GM19452 (cell line): ENCODE measurements at regions not wholly inside any gene's neighbourhood (a gene's known extent, or its start where the extent isn't known, plus 50 kb on each side); places are given as distances from the start of the nearest gene placed in this dataset.
"Not testable (repeated sequence)": the region's sequence is repeated elsewhere in the genome, so short reads cannot be mapped to it uniquely, and the experiment has no call there.

Experiments
- ATAC-seq: cut with Tn5 transposase; IDR thresholded peaks from one replicate; pipeline ENCODE4 v1.9.1; 2021; ENCODE audit not compliant: unreplicated experiment

DNA sequence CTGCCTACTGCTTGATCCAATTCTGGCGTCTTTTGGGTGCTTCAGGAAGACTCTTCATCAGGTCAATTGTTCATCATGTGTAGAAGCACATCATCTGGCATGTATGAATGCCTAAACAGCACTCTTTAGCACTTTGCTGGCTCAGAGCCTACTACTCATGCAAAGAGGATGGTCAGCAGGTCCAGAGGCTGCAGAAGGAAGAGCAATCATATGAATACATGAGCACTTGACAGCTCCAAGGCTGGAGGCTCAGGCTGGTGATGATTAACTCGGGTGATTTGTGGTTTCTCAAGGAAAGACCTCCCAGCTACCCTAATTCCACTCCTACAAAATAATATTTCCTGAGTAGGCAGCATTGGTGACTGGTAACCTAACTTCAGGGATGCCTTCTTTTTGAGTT is 103.8 kb upstream of the CXCL13 start:
- no peak for ATAC-seq

DNA sequence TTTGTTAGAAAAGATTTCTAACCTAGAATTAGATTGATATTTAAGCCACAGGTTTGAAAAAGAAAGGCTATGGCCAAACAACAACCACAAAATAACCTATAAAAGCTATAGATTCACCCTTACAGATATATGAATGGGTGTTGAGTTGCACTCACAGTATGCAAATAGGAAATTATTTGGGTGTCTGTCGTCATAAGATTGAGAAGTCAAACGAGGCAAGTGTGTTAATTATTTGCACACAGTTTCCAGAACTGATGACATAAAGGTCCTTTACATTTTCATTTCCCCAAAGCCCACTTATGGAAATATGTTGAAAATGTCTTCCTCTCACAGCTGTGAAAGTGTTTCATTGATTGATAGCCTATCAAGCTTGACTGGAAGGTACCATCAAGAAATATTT is 101.2 kb upstream of the CXCL13 start:
- ATAC-seq = no peak

DNA sequence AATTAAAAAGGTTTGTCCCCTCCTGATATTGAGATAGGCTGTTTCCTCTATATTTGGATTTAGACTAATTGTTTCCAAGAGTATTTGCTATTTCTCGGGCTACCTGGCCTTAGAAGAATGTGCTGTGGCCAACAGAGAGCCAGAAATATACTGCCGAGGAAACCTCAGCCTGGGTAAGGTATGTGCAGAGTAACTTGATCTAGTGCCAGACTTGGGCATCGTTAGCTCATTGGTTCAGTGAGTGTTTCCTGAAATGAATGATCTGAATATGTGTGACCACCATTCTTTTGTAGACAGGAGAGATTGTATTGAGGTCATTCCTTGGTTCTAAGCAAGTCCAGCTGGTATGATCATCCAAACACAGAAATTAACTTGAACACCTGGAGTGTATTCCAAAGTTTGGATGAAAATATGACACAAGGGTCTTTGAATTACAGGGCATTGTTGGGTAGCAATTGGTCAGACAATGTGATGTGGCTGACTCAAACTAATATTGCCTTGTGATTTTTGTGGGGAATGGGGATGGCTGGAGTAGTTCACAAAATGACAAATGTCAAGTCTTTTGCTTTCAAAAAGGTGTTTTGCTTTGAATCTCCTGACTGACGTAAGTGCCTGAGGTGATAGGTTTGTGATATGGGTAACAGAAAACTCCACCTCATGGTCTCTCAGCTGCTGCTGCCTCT is 100.2 kb upstream of the CXCL13 start:
- ATAC-seq = peak; percentile 56

DNA sequence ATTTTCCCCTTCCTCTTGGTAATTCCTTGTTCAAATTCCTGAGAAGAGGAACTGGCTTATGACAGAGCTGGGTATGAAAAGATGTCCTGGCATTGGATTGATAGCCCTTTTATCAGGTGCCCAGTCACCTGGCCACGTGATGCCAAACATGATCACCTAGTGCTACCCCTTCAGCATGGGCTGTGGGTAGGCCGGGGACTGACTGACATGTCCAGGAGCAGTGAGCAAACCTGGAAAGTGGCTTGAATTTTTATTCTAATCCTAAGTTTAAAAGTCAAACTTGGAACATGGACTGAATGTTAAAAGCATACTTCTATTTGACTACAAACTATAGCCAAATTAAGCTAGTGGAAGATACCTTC is 99.7 kb upstream of the CXCL13 start:
- ATAC-seq = no peak

DNA sequence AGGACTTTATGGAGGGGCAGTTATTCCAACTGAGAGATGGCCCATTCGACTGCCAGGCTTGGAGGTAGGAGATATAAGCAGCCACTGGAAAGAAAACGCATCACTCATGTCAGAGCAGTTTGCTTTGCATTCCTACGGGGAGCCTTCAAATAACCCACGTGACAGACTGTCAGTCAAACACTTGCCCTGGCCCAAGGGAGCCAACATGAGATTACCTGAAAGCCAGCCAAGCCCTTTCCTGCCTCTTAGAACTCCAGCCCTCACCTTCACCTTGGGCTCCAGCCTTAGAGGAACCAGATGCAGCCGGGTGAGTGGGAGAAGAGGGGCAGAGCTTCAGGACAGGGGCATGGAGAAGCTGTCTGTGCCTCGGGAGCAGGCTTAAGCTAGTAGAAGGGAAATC is 95.3 kb upstream of the CXCL13 start:
- ATAC-seq = no peak

DNA sequence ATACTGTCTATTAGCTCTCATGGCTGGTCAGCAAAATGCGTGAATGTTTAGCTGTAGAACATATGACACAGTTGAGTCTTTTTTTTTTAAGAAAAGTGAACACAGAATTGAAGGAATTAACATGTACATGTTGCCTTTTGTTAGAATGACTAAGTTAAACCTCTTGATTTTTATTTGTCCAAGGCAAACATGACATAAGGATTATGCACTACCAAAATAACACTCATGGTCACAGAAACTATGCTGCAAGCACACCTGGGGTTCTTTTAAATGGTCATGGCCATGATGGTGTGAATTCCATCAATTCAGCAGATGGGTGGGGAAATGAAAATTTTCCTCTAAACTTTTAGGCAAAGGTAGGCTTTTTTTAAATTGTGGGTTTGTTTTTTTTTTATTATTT is 80.1 kb upstream of the CXCL13 start:
- no peak for ATAC-seq

DNA sequence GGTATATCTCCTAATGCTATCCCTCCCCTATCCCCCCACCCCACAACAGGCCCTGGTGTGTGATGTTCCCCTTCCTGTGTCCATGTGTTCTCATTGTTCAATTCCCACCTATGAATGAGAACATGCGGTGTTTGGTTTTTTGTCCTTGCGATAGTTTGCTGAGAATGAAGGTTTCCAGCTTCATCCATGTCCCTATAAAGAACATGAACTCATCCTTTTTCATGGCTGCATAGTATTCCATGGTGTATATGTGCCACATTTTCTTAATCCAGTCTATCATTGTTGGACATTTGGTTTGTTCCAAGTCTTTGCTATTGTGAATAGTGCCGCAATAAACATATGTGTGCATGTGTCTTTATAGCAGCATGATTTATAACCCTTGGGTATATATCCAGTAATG is 77.7 kb upstream of the CXCL13 start:
- ATAC-seq = not testable (repeated sequence)

DNA sequence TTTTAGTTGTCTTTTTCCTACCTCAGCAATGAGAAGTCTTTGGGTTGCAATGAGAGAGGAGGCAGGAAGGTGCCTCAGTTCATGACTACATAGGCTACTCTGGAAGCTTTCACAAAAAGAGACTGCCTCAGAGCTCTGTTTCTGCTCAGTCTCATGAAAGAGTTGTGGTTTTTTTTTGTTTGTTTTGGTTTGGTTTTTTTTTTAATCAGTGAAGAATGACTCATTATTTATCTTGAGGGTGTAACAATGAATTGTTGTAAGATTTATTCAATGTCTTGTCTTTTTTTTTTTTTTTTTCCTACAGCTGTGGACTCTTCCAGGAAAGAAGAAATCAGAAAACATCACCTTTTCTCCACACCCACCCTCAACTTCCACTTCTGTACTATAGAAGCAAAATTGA is 67.5 kb upstream of the CXCL13 start:
- ATAC-seq = no peak

DNA sequence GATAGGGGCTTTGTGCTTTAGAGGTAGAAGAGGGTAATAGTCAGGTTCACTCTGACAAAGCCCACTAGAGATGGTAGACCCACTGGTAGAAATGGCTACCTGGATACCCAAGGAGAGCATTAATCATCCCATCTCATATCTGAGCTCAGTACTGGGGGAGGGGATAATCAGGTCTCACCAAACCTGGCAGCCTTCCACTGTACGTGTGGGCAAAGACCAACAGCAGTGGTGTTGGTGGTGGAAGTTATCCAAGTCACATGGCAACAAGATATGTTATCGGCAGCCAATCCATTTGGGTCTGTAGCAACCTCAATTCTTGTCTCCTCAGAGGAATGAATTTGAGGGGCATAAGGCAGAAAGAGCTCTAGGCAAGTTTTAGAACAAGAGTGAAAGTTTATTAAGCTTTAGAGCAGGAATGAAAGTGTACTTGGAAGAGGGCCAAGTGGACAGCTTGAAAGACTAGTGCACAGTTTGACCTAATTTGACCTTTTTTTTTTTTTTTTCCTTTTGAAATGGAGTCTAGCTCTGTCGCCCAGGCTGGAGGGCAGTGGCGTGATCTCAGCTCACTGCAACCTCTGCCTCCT is 67.0 kb upstream of the CXCL13 start:
- ATAC-seq = no peak
